K562 (cell line): ENCODE measurements at regions not wholly inside any gene's neighbourhood (a gene's known extent, or its start where the extent isn't known, plus 50 kb on each side); places are given as distances from the start of the nearest gene placed in this dataset.

Experiments used
- ATAC-seq: fragments of 200-7000 bp; cut with Tn5 transposase; 3 replicates; pipeline ENCODE4 v1.9.1; 2020; ENCODE audit warnings: moderate library complexity
- BruUV-seq: library from RNA; stranded (reverse); fragments of 400-500 nt; replicated peaks from 2 replicates; lab custom pipeline; 2021; lab: Mats Ljungman, UMichigan
- CTCF ChIA-PET: fragments of 300-600 bp; formaldehyde crosslinking; extraction: SDS; loops from one replicate; lab custom pipeline; 2021; ENCODE audit warnings: low intra/inter-chr PET ratio; lab: Yijun Ruan, JAX
- POLR2A ChIA-PET: fragments of 300-600, 350-650 bp; sonication (Branson Sonifier 250); formaldehyde crosslinking; extraction: SDS; loops from one replicate; lab custom pipeline; 2021; ENCODE audit warnings: antibody characterized with exemption, inconsistent platforms; lab: Yijun Ruan, JAX
- DNase-seq, 4 experiments: peaks; one replicate each; pipeline versions ENCODE4 v3.0.0 to v3.0.0-alpha.2; 2011 to 2018; ENCODE audit warnings: low spot score in 3 of 4, mixed read lengths in 3 of 4; ENCODE audit errors: extremely low read depth in 1 of 4
- FAIRE-seq: peaks from 2 replicates; lab custom pipeline; 2011; peaks lifted over from hg19 to GRCh38; lab: Jason Lieb, UNC
- H2AFZ ChIP-seq: 2 replicates; pipeline ENCODE4 v1.6.0; 2011; ENCODE audit warnings: low read depth, low read length, control low read depth, inconsistent platforms
- H3K27ac ChIP-seq: fragments of 200-600 bp; 3 replicates; pipeline ENCODE4 v1.8.0; 2011; ENCODE audit warnings: low read depth, mild to moderate bottlenecking, control low read depth, inconsistent platforms, low read length, moderate library complexity, mixed read lengths; ENCODE audit errors: extremely low read depth
- H3K27me3 ChIP-seq, 2 experiments: fragments of 300-600 bp in 1 of 2; 2 replicates in 1 of 2; 3 replicates in 1 of 2; pipeline versions ENCODE4 v1.6.0 to v1.8.0; 2011; ENCODE audit warnings: inconsistent platforms in 2 of 2, low read length in 2 of 2, mild to moderate bottlenecking in 1 of 2, mixed read lengths in 1 of 2, moderate library complexity in 1 of 2; ENCODE audit not compliant: control insufficient read depth in 2 of 2, insufficient read depth in 2 of 2
- H3K36me3 ChIP-seq: fragments of 300-600 bp; 3 replicates; pipeline ENCODE4 v1.8.0; 2011; ENCODE audit warnings: mild to moderate bottlenecking, low read length, inconsistent platforms; ENCODE audit not compliant: control insufficient read depth, insufficient read depth
- H3K4me1 ChIP-seq, 2 experiments: fragments of 200-600 bp in 1 of 2; replicated peaks in 1 of 2; 2 replicates in 1 of 2; 3 replicates in 1 of 2; pipeline versions ENCODE4 v1.5.1 to v1.8.0; 2011; ENCODE audit warnings: inconsistent platforms in 2 of 2, low read length in 2 of 2, mild to moderate bottlenecking in 1 of 2, mixed read lengths in 1 of 2, moderate library complexity in 1 of 2; ENCODE audit not compliant: control insufficient read depth in 2 of 2, insufficient read depth in 2 of 2
- H3K4me2 ChIP-seq: 2 replicates; pipeline ENCODE4 v1.6.1; 2011; ENCODE audit warnings: low read length, control low read depth, inconsistent platforms, mixed read lengths; ENCODE audit not compliant: insufficient read depth
- H3K4me3 ChIP-seq: fragments of 200-600 bp; sonication (generic), shearing (Covaris generic); 2 replicates; pipeline ENCODE4 v1.5.1; 2016; ENCODE audit warnings: control low read depth, inconsistent platforms
- H3K79me2 ChIP-seq: fragments of 200-600 bp; 3 replicates; pipeline ENCODE4 v1.8.0; 2011; ENCODE audit warnings: low read length, inconsistent platforms; ENCODE audit not compliant: control insufficient read depth, insufficient read depth
- H3K9ac ChIP-seq, 2 experiments: 2 replicates each; pipeline versions ENCODE4 v1.6.0 to v1.6.1; 2011; ENCODE audit warnings: low read depth in 2 of 2, low read length in 2 of 2, control low read depth in 1 of 2, inconsistent platforms in 1 of 2, mild to moderate bottlenecking in 1 of 2, mixed read lengths in 1 of 2; ENCODE audit not compliant: insufficient read depth in 1 of 2
- H3K9me1 ChIP-seq: one replicate; pipeline ENCODE4 v1.6.0; 2011; ENCODE audit warnings: inconsistent platforms, mild to moderate bottlenecking, low read length, moderate library complexity; ENCODE audit not compliant: control insufficient read depth, insufficient read depth
- H3K9me3 ChIP-seq: replicated peaks from 2 replicates; pipeline ENCODE4 v1.5.1; 2011; ENCODE audit warnings: low read depth, low read length, inconsistent platforms; ENCODE audit not compliant: control insufficient read depth, insufficient read depth
- H4K20me1 ChIP-seq: replicated peaks from 2 replicates; pipeline ENCODE4 v1.6.1; 2011; ENCODE audit warnings: low read length, inconsistent platforms, mixed read lengths; ENCODE audit not compliant: control insufficient read depth, insufficient read depth
- CC2D1A ChIP-seq: fragments of 450-650 bp; IDR thresholded peaks from 2 replicates; pipeline ENCODE4 v1.6.1; 2017; ENCODE audit warnings: mild to moderate bottlenecking
- E4F1 ChIP-seq: fragments of 250-450 bp; sonication (Bioruptor Pico); IDR thresholded peaks from 2 replicates; pipeline ENCODE4 v1.5.0; 2021; ENCODE audit warnings: mild to moderate bottlenecking, borderline replicate concordance
- FOS ChIP-seq: IDR thresholded peaks from 3 replicates; pipeline ENCODE4 v1.6.1; 2011; ENCODE audit not compliant: insufficient read length; ENCODE audit errors: extremely low read depth
- JUN ChIP-seq, 2 experiments: sonication (generic) in 1 of 2; formaldehyde crosslinking in 1 of 2; IDR thresholded peaks; 2 replicates each; pipeline versions ENCODE4 v1.6.1 to v1.8.0; 2012 to 2022; ENCODE audit warnings: borderline replicate concordance in 2 of 2, mild to moderate bottlenecking in 2 of 2, improper control_type of control experiment in 1 of 2, low read depth in 1 of 2, low read length in 1 of 2, missing genetic modification reagents in 1 of 2
- JUNB ChIP-seq: fragments of 450-650 bp; formaldehyde crosslinking; conservative IDR thresholded peaks from 2 replicates; pipeline ENCODE4 v1.4.0; 2020; ENCODE audit warnings: mild to moderate bottlenecking
- MYBL2 ChIP-seq, 2 experiments: fragments of 450-650 bp in 1 of 2; sonication (generic) in 1 of 2; formaldehyde crosslinking in 1 of 2; IDR thresholded peaks; 2 replicates each; pipeline versions ENCODE4 v1.6.1 to v1.8.1; 2017 to 2022; ENCODE audit warnings: borderline replicate concordance in 1 of 2, inconsistent platforms in 1 of 2, low read depth in 1 of 2, mild to moderate bottlenecking in 1 of 2, missing genetic modification reagents in 1 of 2, moderate library complexity in 1 of 2
- NCOA6 ChIP-seq: fragments of 450-650 bp; IDR thresholded peaks from 2 replicates; pipeline ENCODE4 v1.6.1; 2017; ENCODE audit warnings: mild to moderate bottlenecking
- SREBF2 ChIP-seq: sonication (generic); formaldehyde crosslinking; IDR thresholded peaks from 2 replicates; pipeline ENCODE4 v1.4.0; 2020; ENCODE audit warnings: mild to moderate bottlenecking, missing genetic modification reagents
- TAF9B ChIP-seq: fragments of 450-650 bp; IDR thresholded peaks from 2 replicates; pipeline ENCODE4 v1.6.1; 2018; ENCODE audit warnings: mild to moderate bottlenecking; ENCODE audit not compliant: partially characterized antibody
- TAL1 ChIP-seq: fragments of 450-650 bp; IDR thresholded peaks from 2 replicates; pipeline ENCODE4 v1.6.1; 2016; ENCODE audit warnings: mild to moderate bottlenecking
- ZKSCAN1 ChIP-seq: fragments of 150-350 bp; IDR thresholded peaks from 2 replicates; pipeline ENCODE4 v1.6.1; 2016; ENCODE audit warnings: low read depth, low read length
- ZNF12 ChIP-seq: sonication (generic); formaldehyde crosslinking; IDR thresholded peaks from 2 replicates; pipeline ENCODE4 v1.4.0; 2020; ENCODE audit warnings: mild to moderate bottlenecking, missing genetic modification reagents
- ZNF280A ChIP-seq: fragments of 450-650 bp; IDR thresholded peaks from 2 replicates; pipeline ENCODE4 v1.6.1; 2018; ENCODE audit warnings: mild to moderate bottlenecking, low read depth; ENCODE audit not compliant: partially characterized antibody
- ZNF408 ChIP-seq: fragments of 250-450 bp; sonication (Bioruptor Pico); IDR thresholded peaks from 2 replicates; pipeline ENCODE4 v1.4.0; 2020; ENCODE audit warnings: low read depth, mild to moderate bottlenecking, moderate library complexity
- ZNF551 ChIP-seq: fragments of 250-450 bp; sonication (Bioruptor Pico); IDR thresholded peaks from 2 replicates; pipeline ENCODE4 v1.5.0; 2021; ENCODE audit warnings: mild to moderate bottlenecking, moderate library complexity
- WGBS: fragments of 100-300 bp; shearing (Covaris generic); methylation state at CpG from one replicate; pipeline ENCODE4 v1.1.6; 2016; ENCODE audit warnings: low coverage, mixed read lengths; ENCODE audit not compliant: insufficient coverage; ENCODE audit errors: missing lambda C conversion rate; 5-methylcytosine and 5-hydroxymethylcytosine counted together
- in situ Hi-C: fragments of 300-500 bp; cut with MboI; formaldehyde crosslinking; loops from 4 replicates; pipeline ENCODE4 v1.15.0; 2018; ENCODE audit warnings: inconsistent platforms, mixed read lengths
- intact Hi-C: fragments of 100-400 bp; cut with micrococcal nuclease; formaldehyde crosslinking; loops from 2 replicates; pipeline ENCODE4 v1.14.2; 2022
- TF ChIP-seq, protein P1 (sequence below): fragments of 450-650 bp; IDR thresholded peaks from 2 replicates; pipeline ENCODE4 v1.6.1; 2016; ENCODE audit warnings: mild to moderate bottlenecking

GRCh38 chr5:110256298-110256697 lies 470.2 kb downstream of the TMEM232 start:
- Histone ChIP-seq H2AFZ (no peak overlapping the region), H3K27me3 (no peaks in the 10 kb centered on the region), H3K36me3 (no peaks in the 10 kb centered on the region), H3K9ac (no peak overlapping the region), H3K9me3 (0 out of 2 replicates have a peak, but pooled peaks cover under 1% of the 10 kb centered on the region), H3K4me1 (no peaks in the 10 kb centered on the region), H3K4me2 (no peak overlapping the region), H3K79me2 (no peaks in the 10 kb centered on the region), H4K20me1 (no peaks in the 10 kb centered on the region), H3K9me1 (no peaks in the 10 kb centered on the region), H3K27ac (no peak overlapping the region), H3K4me3 (no peak overlapping the region)
- 0% methylated on average over 2 of the region's 2 CpGs for WGBS
- ATAC-seq (no peak), DNase-seq (no peak), FAIRE-seq (no peak)
- in situ Hi-C loops (no loop called here), intact Hi-C loops (no loop called here)
- no TSS peak for BruUV-seq
- ChIA-PET CTCF (no interaction called here), POLR2A (no interaction called here)
- no peak for TF ChIP-seq MYBL2 (IDR thresholded peaks at IDR 0.05; ENCODE audit: low read depth)
- TF ChIP-seq MYBL2 (CRISPR knock-in tag; IDR thresholded peaks at IDR 0.05; ENCODE audit: borderline replicate concordance), result no peak
- TF ChIP-seq CC2D1A, result no peak
- no peak for TF ChIP-seq SREBF2
- TF ChIP-seq ZNF408 (CRISPR knock-in tag), result no peak
- TF ChIP-seq ZNF280A, result no peak
- no peak for TF ChIP-seq ZNF12 (CRISPR knock-in tag)
- no peak for TF ChIP-seq FOS
- no peak for TF ChIP-seq JUNB
- no peak for TF ChIP-seq ZKSCAN1
- TF ChIP-seq, protein P1, sequence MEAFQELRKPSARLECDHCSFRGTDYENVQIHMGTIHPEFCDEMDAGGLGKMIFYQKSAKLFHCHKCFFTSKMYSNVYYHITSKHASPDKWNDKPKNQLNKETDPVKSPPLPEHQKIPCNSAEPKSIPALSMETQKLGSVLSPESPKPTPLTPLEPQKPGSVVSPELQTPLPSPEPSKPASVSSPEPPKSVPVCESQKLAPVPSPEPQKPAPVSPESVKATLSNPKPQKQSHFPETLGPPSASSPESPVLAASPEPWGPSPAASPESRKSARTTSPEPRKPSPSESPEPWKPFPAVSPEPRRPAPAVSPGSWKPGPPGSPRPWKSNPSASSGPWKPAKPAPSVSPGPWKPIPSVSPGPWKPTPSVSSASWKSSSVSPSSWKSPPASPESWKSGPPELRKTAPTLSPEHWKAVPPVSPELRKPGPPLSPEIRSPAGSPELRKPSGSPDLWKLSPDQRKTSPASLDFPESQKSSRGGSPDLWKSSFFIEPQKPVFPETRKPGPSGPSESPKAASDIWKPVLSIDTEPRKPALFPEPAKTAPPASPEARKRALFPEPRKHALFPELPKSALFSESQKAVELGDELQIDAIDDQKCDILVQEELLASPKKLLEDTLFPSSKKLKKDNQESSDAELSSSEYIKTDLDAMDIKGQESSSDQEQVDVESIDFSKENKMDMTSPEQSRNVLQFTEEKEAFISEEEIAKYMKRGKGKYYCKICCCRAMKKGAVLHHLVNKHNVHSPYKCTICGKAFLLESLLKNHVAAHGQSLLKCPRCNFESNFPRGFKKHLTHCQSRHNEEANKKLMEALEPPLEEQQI, result no peak
- no peak for TF ChIP-seq ZNF551 (CRISPR knock-in tag)
- TF ChIP-seq NCOA6, result no peak
- no peak for TF ChIP-seq E4F1 (CRISPR knock-in tag)
- no peak for TF ChIP-seq TAF9B
- TF ChIP-seq TAL1, result no peak
- no peak for TF ChIP-seq JUN (IDR thresholded peaks at IDR 0.05; ENCODE audit: borderline replicate concordance, low read depth, low read length)
- TF ChIP-seq JUN (CRISPR knock-in tag; IDR thresholded peaks at IDR 0.05; ENCODE audit: borderline replicate concordance), result no peak
